IMR-90 (cell line): ENCODE measurements at regions not wholly inside any gene's neighbourhood (a gene's known extent, or its start where the extent isn't known, plus 50 kb on each side); places are given as distances from the start of the nearest gene placed in this dataset.

Experiments
- ATAC-seq: fragments of 200-7000 bp; cut with Tn5 transposase; 2 replicates; pipeline ENCODE4 v1.9.1; 2020; ENCODE audit warnings: low read depth, mild to moderate bottlenecking, moderate library complexity
- BruUV-seq: library from RNA; stranded (reverse); fragments of 400-500 nt; replicated peaks from 2 replicates; lab custom pipeline; 2021; lab: Mats Ljungman, UMichigan
- CTCF ChIA-PET: fragments of 300-600 bp; formaldehyde crosslinking; extraction: SDS; loops from one replicate; lab custom pipeline; 2021; ENCODE audit warnings: antibody characterized with exemption; lab: Yijun Ruan, JAX
- POLR2A ChIA-PET: fragments of 300-600 bp; sonication (Branson Sonifier 250); formaldehyde crosslinking; loops from one replicate; lab custom pipeline; 2022; ENCODE audit warnings: antibody characterized with exemption; ENCODE audit not compliant: unreplicated experiment; lab: Charles Lee
- DNase-seq: peaks from one replicate; pipeline ENCODE4 v3.0.0; 2013
- H2AFZ ChIP-seq: replicated peaks from 2 replicates; pipeline ENCODE3; 2013; ENCODE audit warnings: low read length, mild to moderate bottlenecking; ENCODE audit not compliant: poor library complexity
- H2AK5ac ChIP-seq: 2 replicates; pipeline ENCODE4 v1.6.1; 2013; ENCODE audit warnings: low read depth, low read length, inconsistent platforms
- H2AK9ac ChIP-seq: replicated peaks from 2 replicates; pipeline ENCODE3; 2013; ENCODE audit warnings: mild to moderate bottlenecking, low read depth, low read length, moderate library complexity; ENCODE audit not compliant: poor library complexity
- H2BK120ac ChIP-seq: 2 replicates; pipeline ENCODE4 v1.6.1; 2013; ENCODE audit warnings: low read depth, low read length, inconsistent platforms
- H2BK15ac ChIP-seq: 3 replicates; pipeline ENCODE4 v1.6.1; 2013; ENCODE audit warnings: low read depth, low read length, inconsistent platforms
- H2BK20ac ChIP-seq: 2 replicates; pipeline ENCODE4 v1.6.1; 2013; ENCODE audit warnings: low read depth, mild to moderate bottlenecking, inconsistent platforms, low read length, moderate library complexity
- H2BK5ac ChIP-seq: 2 replicates; pipeline ENCODE4 v1.6.1; 2013; ENCODE audit warnings: mild to moderate bottlenecking, low read depth, low read length, inconsistent platforms; ENCODE audit not compliant: poor library complexity, severe bottlenecking
- H3K14ac ChIP-seq: replicated peaks from 2 replicates; pipeline ENCODE4 v1.6.1; 2013; ENCODE audit warnings: low read depth, low read length, inconsistent platforms
- H3K18ac ChIP-seq: 2 replicates; pipeline ENCODE4 v1.6.1; 2013; ENCODE audit warnings: low read depth, low read length, control low read depth
- H3K23ac ChIP-seq: 2 replicates; pipeline ENCODE4 v1.6.1; 2013; ENCODE audit warnings: low read depth, low read length, inconsistent platforms
- H3K27ac ChIP-seq: 2 replicates; pipeline ENCODE4 v1.5.1; 2013; ENCODE audit warnings: mild to moderate bottlenecking, control low read depth, low read length; ENCODE audit not compliant: insufficient read depth
- H3K27me3 ChIP-seq: 2 replicates; pipeline ENCODE4 v1.6.1; 2013; ENCODE audit warnings: low read length; ENCODE audit not compliant: control insufficient read depth, insufficient read depth
- H3K36me3 ChIP-seq: 2 replicates; pipeline ENCODE4 v1.6.1; 2013; ENCODE audit warnings: low read length, mixed read lengths; ENCODE audit not compliant: control insufficient read depth, insufficient read depth
- H3K4ac ChIP-seq: 2 replicates; pipeline ENCODE4 v1.6.1; 2013; ENCODE audit warnings: low read depth, low read length, inconsistent platforms
- H3K4me1 ChIP-seq: 2 replicates; pipeline ENCODE4 v1.6.1; 2013; ENCODE audit warnings: low read length, mixed read lengths; ENCODE audit not compliant: control insufficient read depth, insufficient read depth
- H3K4me2 ChIP-seq: 2 replicates; pipeline ENCODE4 v1.6.1; 2013; ENCODE audit warnings: low read depth, mild to moderate bottlenecking, control low read depth, low read length, moderate library complexity
- H3K4me3 ChIP-seq: 2 replicates; pipeline ENCODE4 v1.5.1; 2013; ENCODE audit warnings: low read depth, mild to moderate bottlenecking, control low read depth, low read length, moderate library complexity; ENCODE audit not compliant: insufficient read depth
- H3K56ac ChIP-seq: 2 replicates; pipeline ENCODE4 v1.6.1; 2013; ENCODE audit warnings: low read length, inconsistent platforms; ENCODE audit not compliant: insufficient read depth; ENCODE audit errors: extremely low read depth
- H3K79me1 ChIP-seq, 2 experiments: 2 replicates each; pipeline ENCODE4 v1.6.1; 2013; ENCODE audit warnings: low read length in 2 of 2, inconsistent platforms in 1 of 2, low read depth in 1 of 2
- H3K9ac ChIP-seq: 2 replicates; pipeline ENCODE4 v1.6.1; 2013; ENCODE audit warnings: low read depth, low read length, control low read depth
- H3K9me1 ChIP-seq: 2 replicates; pipeline ENCODE4 v1.6.1; 2013; ENCODE audit warnings: low read length, inconsistent platforms; ENCODE audit not compliant: insufficient read depth
- H3K9me3 ChIP-seq: 2 replicates; pipeline ENCODE4 v1.6.1; 2013; ENCODE audit warnings: low read length; ENCODE audit not compliant: control insufficient read depth, insufficient read depth
- H4K20me1 ChIP-seq: 2 replicates; pipeline ENCODE4 v1.6.1; 2013; ENCODE audit warnings: low read length, inconsistent platforms; ENCODE audit not compliant: insufficient read depth
- H4K5ac ChIP-seq: 2 replicates; pipeline ENCODE4 v1.6.1; 2013; ENCODE audit warnings: mild to moderate bottlenecking, low read depth, low read length, control low read depth
- H4K8ac ChIP-seq, 2 experiments: 2 replicates each; pipeline ENCODE4 v1.6.1; 2013; ENCODE audit warnings: low read depth in 2 of 2, low read length in 2 of 2, control low read depth in 1 of 2, inconsistent platforms in 1 of 2
- H4K91ac ChIP-seq: 2 replicates; pipeline ENCODE4 v1.6.1; 2013; ENCODE audit warnings: low read depth, low read length, inconsistent platforms; ENCODE audit not compliant: insufficient read depth
- CHD1 ChIP-seq: IDR thresholded peaks from 2 replicates; pipeline ENCODE4 v1.6.1; 2012; ENCODE audit warnings: low read depth, low read length, improper control_type of control experiment
- MAFK ChIP-seq: IDR thresholded peaks from 2 replicates; pipeline ENCODE4 v1.6.1; 2012; ENCODE audit warnings: low read depth, low read length, improper control_type of control experiment
- NFE2L2 ChIP-seq: fragments of 150-350 bp; IDR thresholded peaks from 2 replicates; pipeline ENCODE4 v1.6.1; 2016; ENCODE audit warnings: low read depth, mild to moderate bottlenecking, low read length
- POLR2A ChIP-seq: IDR thresholded peaks from 2 replicates; pipeline ENCODE4 v1.6.1; 2012; ENCODE audit warnings: mild to moderate bottlenecking, low read depth, low read length
- WGBS, 2 experiments: methylation state at CpG; one replicate each; pipeline versions ENCODE4 v1.1.5 to v1.1.7; 2013; ENCODE audit warnings: missing lambda C conversion rate in 2 of 2; ENCODE audit not compliant: insufficient read length in 1 of 2; ENCODE audit errors: extremely low coverage in 2 of 2; 5-methylcytosine and 5-hydroxymethylcytosine counted together
- dilution Hi-C: fragments of 300-500 bp; cut with HindIII; formaldehyde crosslinking; loops from one replicate; pipeline ENCODE4 v1.14.3; 2018; ENCODE audit warnings: low sequenced_read_pairs; ENCODE audit not compliant: unreplicated experiment
- in situ Hi-C: fragments of 300-500 bp; cut with MboI; formaldehyde crosslinking; loops from 3 replicates; pipeline ENCODE4 v1.14.3; 2019; ENCODE audit warnings: low sequenced_read_pairs, inconsistent platforms, mixed read lengths
- intact Hi-C: fragments of 100-400 bp; cut with micrococcal nuclease; formaldehyde crosslinking; loops from 2 replicates; pipeline ENCODE4 v1.10.0; 2022

- intact Hi-C loops (no loop called here), in situ Hi-C loops (no loop called here), dilution Hi-C loops (no loop called here)
- DNase-seq (no peak), ATAC-seq (no peak)
- TF ChIP-seq MAFK (no peak), POLR2A (no peak), NFE2L2 (no peak), CHD1 (no peak)
- Histone ChIP-seq H4K91ac (no peak overlapping the region), H3K4ac (no peak overlapping the region), H2BK120ac (no peak overlapping the region), H4K5ac (no peak overlapping the region), H3K4me2 (no peak overlapping the region), H2BK15ac (no peak overlapping the region), H2AK9ac (no peak overlapping the region), H3K14ac (no peak overlapping the region), H3K9me1 (no peaks in the 10 kb centered on the region), H2AK5ac (no peak overlapping the region), H3K9ac (no peak overlapping the region), H3K27me3 (no peaks in the 10 kb centered on the region), H4K8ac (no peak overlapping the region), H3K79me1 (no peaks in the 10 kb centered on the region), H2BK5ac (no peak overlapping the region), H3K18ac (no peak overlapping the region), H3K23ac (no peak overlapping the region), H2AFZ (no peak overlapping the region), H4K20me1 (no peaks in the 10 kb centered on the region), H2BK20ac (no peak overlapping the region), H3K4me3 (no peak overlapping the region), H3K9me3 (no peaks in the 10 kb centered on the region), H3K36me3 (no peaks in the 10 kb centered on the region), H3K56ac (no peak overlapping the region), H3K4me1 (no peaks in the 10 kb centered on the region), H3K27ac (no peak overlapping the region)
- POLR2A ChIA-PET: no interaction called here
- BruUV-seq: no TSS peak
- WGBS, 2 experiments: no CpG with 5 or more reads among the region's 1 CpG
- CTCF ChIA-PET: no interaction called here
Observed at GRCh38 chr15:59940928-59941327, 63.2 kb upstream of the FOXB1 start.
